ENCODE measurements at regions not wholly inside any gene's neighbourhood (a gene's known extent, or its start where the extent isn't known, plus 50 kb on each side); places are given as distances from the start of the nearest gene placed in this dataset.

DNA sequence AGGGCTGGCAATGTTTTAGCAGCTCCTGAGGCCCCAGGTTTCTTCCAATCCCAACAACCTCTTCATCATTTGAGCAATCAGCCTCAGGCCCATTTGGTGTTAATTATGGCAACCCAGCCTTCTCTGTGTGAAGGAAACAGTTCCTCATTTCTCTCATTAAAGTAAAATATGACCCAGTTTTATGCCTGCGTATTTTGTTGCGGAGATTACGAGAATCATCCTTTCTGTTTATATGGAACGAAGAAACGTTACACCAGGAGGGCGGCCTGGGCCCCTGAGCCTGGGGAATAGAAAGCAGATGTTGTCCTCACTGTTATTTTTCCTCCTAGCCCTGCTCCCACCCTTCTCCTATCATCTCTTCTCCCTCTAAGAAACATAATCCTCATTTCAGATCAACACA is 332.2 kb upstream of the USP24 start (continued):
- TF ChIP-seq EZH2 (IDR thresholded peaks at IDR 0.05; ENCODE audit: borderline replicate concordance, control insufficient read depth, low read depth, low read length) (no peak), PML (IDR thresholded peaks at IDR 0.05; ENCODE audit: low read length) (no peak), ASH2L (IDR thresholded peaks at IDR 0.05; ENCODE audit: borderline replicate concordance, low read depth) (no peak)

DNA sequence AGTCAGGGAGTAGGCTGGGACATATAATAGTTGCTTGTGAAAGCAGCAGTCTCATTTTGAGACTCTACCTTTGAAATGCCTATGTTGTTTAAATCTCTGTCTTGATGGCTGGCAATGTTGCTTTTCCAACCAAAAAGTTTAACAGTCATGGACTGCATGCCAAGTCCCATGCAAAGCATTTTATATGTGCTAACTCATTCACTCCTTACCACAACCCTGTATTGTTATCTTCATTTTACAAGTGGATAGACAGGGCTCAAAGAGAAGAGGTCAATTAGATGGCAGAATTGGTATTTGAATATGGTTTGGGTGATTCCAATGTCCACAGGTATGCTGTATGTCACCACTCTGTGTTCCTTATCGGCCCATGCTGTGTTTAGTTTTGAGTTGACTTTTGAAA is 331.4 kb upstream of the USP24 start:
- no peak overlapping the region for H2AFZ ChIP-seq (ENCODE audit: control insufficient read depth, low read depth, low read length)
- RAD21 ChIA-PET (ENCODE audit: unreplicated experiment), result no interaction called here
- in situ Hi-C loops (cut with MboI) (no loop called here), intact Hi-C loops (cut with micrococcal nuclease; ENCODE audit: unreplicated experiment) (no loop called here)
- no peaks in the 10 kb centered on the region for H3K9me3 ChIP-seq (replicated peaks; ENCODE audit: control insufficient read depth, insufficient read depth, low read length)
- no peaks in the 10 kb centered on the region for H4K20me1 ChIP-seq (ENCODE audit: control insufficient read depth, insufficient read depth)
- BruUV-seq (replicated peaks), result no TSS peak
- no peak for ATAC-seq
- H3K4me3 ChIP-seq, result no peak overlapping the region
- H3K4me2 ChIP-seq (ENCODE audit: control insufficient read depth, insufficient read depth), result no peak overlapping the region
- no peaks in the 10 kb centered on the region for H3K27me3 ChIP-seq (replicated peaks in 1 of 2; ENCODE audit: control insufficient read depth in 2 of 2, insufficient read depth in 2 of 2, low read length in 1 of 2)
- no peak overlapping the region for H3K9ac ChIP-seq (ENCODE audit: control insufficient read depth, insufficient read depth, low read length)
- no peaks in the 10 kb centered on the region for H3K36me3 ChIP-seq (ENCODE audit: control insufficient read depth in 2 of 2, insufficient read depth in 2 of 2, low read length in 1 of 2)
- WGBS (ENCODE audit: insufficient coverage, insufficient replicate concordance, low lambda C conversion rate, missing lambda C conversion rate), result 0% methylated on average over 1 of the region's 1 CpG
- H3K4me1 ChIP-seq (ENCODE audit: control insufficient read depth, insufficient read depth, low read length), result no peaks in the 10 kb centered on the region
- SMC1A ChIA-PET (ENCODE audit: uncharacterized antibody, unreplicated experiment), result no interaction called here
- FAIRE-seq, result no peak
- no peak for DNase-seq (ENCODE audit: low read depth, low spot score)
- CTCF ChIA-PET, result no interaction called here
- no peak overlapping the region for H3K27ac ChIP-seq (ENCODE audit: control insufficient read depth, insufficient read depth)
- POLR2A ChIA-PET, result no interaction called here
- H3K79me2 ChIP-seq (ENCODE audit: control insufficient read depth, insufficient read depth, low read length), result no peaks in the 10 kb centered on the region
- TF ChIP-seq TCF3 (IDR thresholded peaks at IDR 0.05; ENCODE audit: borderline replicate concordance, insufficient read depth, low read depth, low read length) (no peak), GATAD2B (conservative IDR thresholded peaks at IDR 0.05; ENCODE audit: low read depth) (no peak), SPI1 (IDR thresholded peaks at IDR 0.05; ENCODE audit: borderline replicate concordance, insufficient read depth, low read depth, low read length) (no peak), WRNIP1 (IDR thresholded peaks at IDR 0.05; ENCODE audit: borderline replicate concordance, low read depth, low read length) (no peak), NRF1 (conservative IDR thresholded peaks at IDR 0.05; ENCODE audit: low read depth, low read length) (no peak), ZNF687 (IDR thresholded peaks at IDR 0.05) (no peak), EP300 (IDR thresholded peaks at IDR 0.05; ENCODE audit: borderline replicate concordance in 1 of 2, control insufficient read depth in 1 of 2, low read depth in 2 of 2, low read length in 2 of 2) (no peak), CHD4 (IDR thresholded peaks at IDR 0.05) (no peak), RAD51 (IDR thresholded peaks at IDR 0.05) (no peak), MXI1 (IDR thresholded peaks at IDR 0.05; ENCODE audit: low read depth, low read length) (no peak), ESRRA (IDR thresholded peaks at IDR 0.05; ENCODE audit: low read length) (no peak)
- TF ChIP-seq, protein P1, sequence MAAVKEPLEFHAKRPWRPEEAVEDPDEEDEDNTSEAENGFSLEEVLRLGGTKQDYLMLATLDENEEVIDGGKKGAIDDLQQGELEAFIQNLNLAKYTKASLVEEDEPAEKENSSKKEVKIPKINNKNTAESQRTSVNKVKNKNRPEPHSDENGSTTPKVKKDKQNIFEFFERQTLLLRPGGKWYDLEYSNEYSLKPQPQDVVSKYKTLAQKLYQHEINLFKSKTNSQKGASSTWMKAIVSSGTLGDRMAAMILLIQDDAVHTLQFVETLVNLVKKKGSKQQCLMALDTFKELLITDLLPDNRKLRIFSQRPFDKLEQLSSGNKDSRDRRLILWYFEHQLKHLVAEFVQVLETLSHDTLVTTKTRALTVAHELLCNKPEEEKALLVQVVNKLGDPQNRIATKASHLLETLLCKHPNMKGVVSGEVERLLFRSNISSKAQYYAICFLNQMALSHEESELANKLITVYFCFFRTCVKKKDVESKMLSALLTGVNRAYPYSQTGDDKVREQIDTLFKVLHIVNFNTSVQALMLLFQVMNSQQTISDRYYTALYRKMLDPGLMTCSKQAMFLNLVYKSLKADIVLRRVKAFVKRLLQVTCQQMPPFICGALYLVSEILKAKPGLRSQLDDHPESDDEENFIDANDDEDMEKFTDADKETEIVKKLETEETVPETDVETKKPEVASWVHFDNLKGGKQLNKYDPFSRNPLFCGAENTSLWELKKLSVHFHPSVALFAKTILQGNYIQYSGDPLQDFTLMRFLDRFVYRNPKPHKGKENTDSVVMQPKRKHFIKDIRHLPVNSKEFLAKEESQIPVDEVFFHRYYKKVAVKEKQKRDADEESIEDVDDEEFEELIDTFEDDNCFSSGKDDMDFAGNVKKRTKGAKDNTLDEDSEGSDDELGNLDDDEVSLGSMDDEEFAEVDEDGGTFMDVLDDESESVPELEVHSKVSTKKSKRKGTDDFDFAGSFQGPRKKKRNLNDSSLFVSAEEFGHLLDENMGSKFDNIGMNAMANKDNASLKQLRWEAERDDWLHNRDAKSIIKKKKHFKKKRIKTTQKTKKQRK (IDR thresholded peaks at IDR 0.05; ENCODE audit: low read depth, low read length), result no peak
